HepG2 (cell line): ENCODE measurements at regions not wholly inside any gene's neighbourhood (a gene's known extent, or its start where the extent isn't known, plus 50 kb on each side); places are given as distances from the start of the nearest gene placed in this dataset.
A peak's percentile ranks its signal among the peaks of the same experiment; 100 is the strongest.

Experiments used
- EEA1 ChIP-seq: sonication (generic); formaldehyde crosslinking; IDR thresholded peaks from 2 replicates; pipeline ENCODE4 v1.5.1; 2020; ENCODE audit warnings: mild to moderate bottlenecking, missing genetic modification reagents, borderline replicate concordance
- HDAC6 ChIP-seq: fragments of 200-600 bp; sonication (generic); IDR thresholded peaks from 2 replicates; pipeline ENCODE4 v1.7.0; 2017; ENCODE audit warnings: mild to moderate bottlenecking, antibody characterized with exemption, low read length, low read depth
- HMG20A ChIP-seq: IDR thresholded peaks from 2 replicates; pipeline ENCODE4 v1.6.1; 2016; ENCODE audit warnings: borderline replicate concordance
- HNF4A ChIP-seq: sonication (generic); formaldehyde crosslinking; IDR thresholded peaks from 2 replicates; pipeline ENCODE4 v1.4.0; 2020; ENCODE audit warnings: missing genetic modification reagents
- IKZF1 ChIP-seq: fragments of 450-650 bp; IDR thresholded peaks from 2 replicates; pipeline ENCODE4 v1.7.1; 2016
- KLF15 ChIP-seq: sonication (generic); formaldehyde crosslinking; IDR thresholded peaks from 2 replicates; pipeline ENCODE4 v1.8.1; 2023; ENCODE audit warnings: borderline replicate concordance, mild to moderate bottlenecking, inconsistent platforms, missing genetic modification reagents, mixed read lengths
- SKI ChIP-seq: fragments of 450-650 bp; IDR thresholded peaks from one replicate; pipeline ENCODE4 v1.6.1; 2018; ENCODE audit warnings: mild to moderate bottlenecking; ENCODE audit not compliant: partially characterized antibody
- SP5 ChIP-seq: IDR thresholded peaks from 2 replicates; pipeline ENCODE4 v1.6.1; 2016; ENCODE audit warnings: low read depth, borderline replicate concordance
- ZBTB7B ChIP-seq: sonication (generic); formaldehyde crosslinking; IDR thresholded peaks from 2 replicates; pipeline ENCODE4 v1.4.0; 2020; ENCODE audit warnings: missing genetic modification reagents
- ZFP90 ChIP-seq: sonication (generic); formaldehyde crosslinking; IDR thresholded peaks from 2 replicates; pipeline ENCODE4 v1.8.0; 2022; ENCODE audit warnings: missing genetic modification reagents, mild to moderate bottlenecking, inconsistent platforms, borderline replicate concordance
- ZMYM3 ChIP-seq: sonication (generic); formaldehyde crosslinking; IDR thresholded peaks from 2 replicates; pipeline ENCODE4 v1.5.1; 2020; ENCODE audit warnings: mild to moderate bottlenecking, missing genetic modification reagents
- ZNF3 ChIP-seq: IDR thresholded peaks from 2 replicates; pipeline ENCODE4 v1.7.0; 2017; ENCODE audit warnings: inconsistent platforms
- ZNF331 ChIP-seq: sonication (generic); formaldehyde crosslinking; IDR thresholded peaks from 2 replicates; pipeline ENCODE4 v1.4.0; 2020; ENCODE audit warnings: missing genetic modification reagents
- ZNF446 ChIP-seq: sonication (generic); formaldehyde crosslinking; IDR thresholded peaks from 2 replicates; pipeline ENCODE4 v1.5.0; 2020; ENCODE audit warnings: mild to moderate bottlenecking, missing genetic modification reagents
- ZNF629 ChIP-seq: sonication (generic); formaldehyde crosslinking; conservative IDR thresholded peaks from 2 replicates; pipeline ENCODE4 v1.5.0; 2020; ENCODE audit warnings: missing genetic modification reagents
- ZNF816 ChIP-seq: sonication (generic); formaldehyde crosslinking; IDR thresholded peaks from 2 replicates; pipeline ENCODE4 v1.8.0; 2022; ENCODE audit warnings: missing genetic modification reagents, mild to moderate bottlenecking, borderline replicate concordance
- ZSCAN25 ChIP-seq: sonication (generic); formaldehyde crosslinking; IDR thresholded peaks from 2 replicates; pipeline ENCODE4 v1.8.0; 2022; ENCODE audit warnings: mild to moderate bottlenecking, missing genetic modification reagents
- TF ChIP-seq, protein P1 (sequence below): sonication (generic); formaldehyde crosslinking; IDR thresholded peaks from 2 replicates; pipeline ENCODE4 v1.4.0; 2020; ENCODE audit warnings: missing genetic modification reagents, borderline replicate concordance
- TF ChIP-seq, protein P2 (sequence below): sonication (generic); formaldehyde crosslinking; IDR thresholded peaks from 2 replicates; pipeline ENCODE4 v1.5.1; 2020; ENCODE audit warnings: mild to moderate bottlenecking, missing genetic modification reagents, moderate library complexity
- TF ChIP-seq, protein P3 (sequence below): sonication (generic); formaldehyde crosslinking; IDR thresholded peaks from 2 replicates; pipeline ENCODE4 v1.5.0; 2020; ENCODE audit warnings: missing genetic modification reagents

- TF ChIP-seq ZMYM3 (0 out of 2 replicates have a peak, but pooled peaks have one; percentile 16), ZNF816 (no peak), EEA1 (CRISPR knock-in tag) (no peak), HMG20A (peak; percentile 10; the same call in 1 of the 2 replicates), SKI (no peak), ZNF446 (CRISPR knock-in tag) (no peak), ZNF3 (CRISPR knock-in tag) (0 out of 2 replicates have a peak, but pooled peaks have one; percentile 27), ZNF331 (0 out of 2 replicates have a peak, but pooled peaks have one; percentile 16), HNF4A (CRISPR knock-in tag) (peak; percentile 75), ZBTB7B (CRISPR knock-in tag) (no peak), ZSCAN25 (no peak), IKZF1 (no peak), ZNF629 (CRISPR knock-in tag) (no peak), HDAC6 (no peak), SP5 (peak; percentile 87), KLF15 (no peak), ZFP90 (CRISPR knock-in tag) (peak; percentile 30; the same call in 1 of the 2 replicates)
- TF ChIP-seq, protein P1, sequence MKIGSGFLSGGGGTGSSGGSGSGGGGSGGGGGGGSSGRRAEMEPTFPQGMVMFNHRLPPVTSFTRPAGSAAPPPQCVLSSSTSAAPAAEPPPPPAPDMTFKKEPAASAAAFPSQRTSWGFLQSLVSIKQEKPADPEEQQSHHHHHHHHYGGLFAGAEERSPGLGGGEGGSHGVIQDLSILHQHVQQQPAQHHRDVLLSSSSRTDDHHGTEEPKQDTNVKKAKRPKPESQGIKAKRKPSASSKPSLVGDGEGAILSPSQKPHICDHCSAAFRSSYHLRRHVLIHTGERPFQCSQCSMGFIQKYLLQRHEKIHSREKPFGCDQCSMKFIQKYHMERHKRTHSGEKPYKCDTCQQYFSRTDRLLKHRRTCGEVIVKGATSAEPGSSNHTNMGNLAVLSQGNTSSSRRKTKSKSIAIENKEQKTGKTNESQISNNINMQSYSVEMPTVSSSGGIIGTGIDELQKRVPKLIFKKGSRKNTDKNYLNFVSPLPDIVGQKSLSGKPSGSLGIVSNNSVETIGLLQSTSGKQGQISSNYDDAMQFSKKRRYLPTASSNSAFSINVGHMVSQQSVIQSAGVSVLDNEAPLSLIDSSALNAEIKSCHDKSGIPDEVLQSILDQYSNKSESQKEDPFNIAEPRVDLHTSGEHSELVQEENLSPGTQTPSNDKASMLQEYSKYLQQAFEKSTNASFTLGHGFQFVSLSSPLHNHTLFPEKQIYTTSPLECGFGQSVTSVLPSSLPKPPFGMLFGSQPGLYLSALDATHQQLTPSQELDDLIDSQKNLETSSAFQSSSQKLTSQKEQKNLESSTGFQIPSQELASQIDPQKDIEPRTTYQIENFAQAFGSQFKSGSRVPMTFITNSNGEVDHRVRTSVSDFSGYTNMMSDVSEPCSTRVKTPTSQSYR (CRISPR knock-in tag): no peak
- TF ChIP-seq, protein P2, sequence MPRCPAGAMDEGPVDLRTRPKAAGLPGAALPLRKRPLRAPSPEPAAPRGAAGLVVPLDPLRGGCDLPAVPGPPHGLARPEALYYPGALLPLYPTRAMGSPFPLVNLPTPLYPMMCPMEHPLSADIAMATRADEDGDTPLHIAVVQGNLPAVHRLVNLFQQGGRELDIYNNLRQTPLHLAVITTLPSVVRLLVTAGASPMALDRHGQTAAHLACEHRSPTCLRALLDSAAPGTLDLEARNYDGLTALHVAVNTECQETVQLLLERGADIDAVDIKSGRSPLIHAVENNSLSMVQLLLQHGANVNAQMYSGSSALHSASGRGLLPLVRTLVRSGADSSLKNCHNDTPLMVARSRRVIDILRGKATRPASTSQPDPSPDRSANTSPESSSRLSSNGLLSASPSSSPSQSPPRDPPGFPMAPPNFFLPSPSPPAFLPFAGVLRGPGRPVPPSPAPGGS (CRISPR knock-in tag): no peak
- TF ChIP-seq, protein P3, sequence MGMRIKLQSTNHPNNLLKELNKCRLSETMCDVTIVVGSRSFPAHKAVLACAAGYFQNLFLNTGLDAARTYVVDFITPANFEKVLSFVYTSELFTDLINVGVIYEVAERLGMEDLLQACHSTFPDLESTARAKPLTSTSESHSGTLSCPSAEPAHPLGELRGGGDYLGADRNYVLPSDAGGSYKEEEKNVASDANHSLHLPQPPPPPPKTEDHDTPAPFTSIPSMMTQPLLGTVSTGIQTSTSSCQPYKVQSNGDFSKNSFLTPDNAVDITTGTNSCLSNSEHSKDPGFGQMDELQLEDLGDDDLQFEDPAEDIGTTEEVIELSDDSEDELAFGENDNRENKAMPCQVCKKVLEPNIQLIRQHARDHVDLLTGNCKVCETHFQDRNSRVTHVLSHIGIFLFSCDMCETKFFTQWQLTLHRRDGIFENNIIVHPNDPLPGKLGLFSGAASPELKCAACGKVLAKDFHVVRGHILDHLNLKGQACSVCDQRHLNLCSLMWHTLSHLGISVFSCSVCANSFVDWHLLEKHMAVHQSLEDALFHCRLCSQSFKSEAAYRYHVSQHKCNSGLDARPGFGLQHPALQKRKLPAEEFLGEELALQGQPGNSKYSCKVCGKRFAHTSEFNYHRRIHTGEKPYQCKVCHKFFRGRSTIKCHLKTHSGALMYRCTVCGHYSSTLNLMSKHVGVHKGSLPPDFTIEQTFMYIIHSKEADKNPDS (CRISPR knock-in tag): no peak
Measured at GRCh38 chr9:105091004-105091640, 153.3 kb upstream of the SLC44A1 start (continued).
